Neuronal stem cell (in vitro differentiated cells): ENCODE measurements at regions not wholly inside any gene's neighbourhood (a gene's known extent, or its start where the extent isn't known, plus 50 kb on each side); places are given as distances from the start of the nearest gene placed in this dataset.

Experiments
- DNase-seq: peaks from one replicate; pipeline ENCODE4 v3.0.0-alpha.2; 2013; ENCODE audit warnings: low spot score
- H2AFZ ChIP-seq: one replicate; pipeline ENCODE4 v1.6.1; 2013; ENCODE audit warnings: mild to moderate bottlenecking, low read length, inconsistent platforms
- H2AK5ac ChIP-seq: 2 replicates; pipeline ENCODE4 v1.6.1; 2013; ENCODE audit warnings: low read depth, mild to moderate bottlenecking, inconsistent platforms, low read length, moderate library complexity, mixed read lengths
- H2BK120ac ChIP-seq: 2 replicates; pipeline ENCODE4 v1.6.1; 2013; ENCODE audit warnings: low read depth, mild to moderate bottlenecking, inconsistent platforms, low read length, moderate library complexity, mixed read lengths
- H2BK12ac ChIP-seq: one replicate; pipeline ENCODE4 v1.6.1; 2013; ENCODE audit warnings: low read length, inconsistent platforms
- H2BK15ac ChIP-seq: 2 replicates; pipeline ENCODE4 v1.6.1; 2013; ENCODE audit warnings: mild to moderate bottlenecking, low read length, inconsistent platforms, mixed read lengths
- H2BK5ac ChIP-seq: one replicate; pipeline ENCODE4 v1.6.1; 2013; ENCODE audit warnings: inconsistent platforms, mild to moderate bottlenecking, low read length, moderate library complexity
- H3K14ac ChIP-seq: one replicate; pipeline ENCODE4 v1.6.1; 2013; ENCODE audit warnings: low read length, inconsistent platforms
- H3K18ac ChIP-seq: 2 replicates; pipeline ENCODE4 v1.6.1; 2013; ENCODE audit warnings: low read length, inconsistent platforms
- H3K23ac ChIP-seq: 2 replicates; pipeline ENCODE4 v1.6.1; 2013; ENCODE audit warnings: low read depth, mild to moderate bottlenecking, mixed read lengths, low read length, inconsistent platforms; ENCODE audit not compliant: poor library complexity
- H3K27ac ChIP-seq: replicated peaks from 3 replicates; pipeline ENCODE4 v1.5.1; 2013; ENCODE audit warnings: low read length, inconsistent platforms
- H3K27me3 ChIP-seq, 3 experiments: 2 replicates each; pipeline ENCODE4 v1.6.1; 2013; ENCODE audit warnings: low read length in 3 of 3, mild to moderate bottlenecking in 2 of 3, inconsistent platforms in 1 of 3, low read depth in 1 of 3, mixed read lengths in 1 of 3, moderate library complexity in 1 of 3; ENCODE audit not compliant: control insufficient read depth in 3 of 3, insufficient read depth in 3 of 3
- H3K36me3 ChIP-seq, 2 donors: replicated peaks in 1 of 2; 2 replicates each; pipeline ENCODE4 v1.6.1; 2013; ENCODE audit warnings: low read length in 2 of 2; ENCODE audit not compliant: control insufficient read depth in 2 of 2, insufficient read depth in 2 of 2
- H3K4ac ChIP-seq: 2 replicates; pipeline ENCODE4 v1.6.1; 2013; ENCODE audit warnings: inconsistent platforms, mild to moderate bottlenecking, low read length, moderate library complexity
- H3K4me1 ChIP-seq, 2 donors: 1 replicate in 1 of 2; 2 replicates in 1 of 2; pipeline ENCODE4 v1.6.1; 2013; ENCODE audit warnings: low read length in 2 of 2, low read depth in 1 of 2; ENCODE audit not compliant: control insufficient read depth in 2 of 2, insufficient read depth in 1 of 2
- H3K4me2 ChIP-seq: one replicate; pipeline ENCODE4 v1.6.1; 2013; ENCODE audit warnings: mild to moderate bottlenecking, low read length, inconsistent platforms; ENCODE audit not compliant: insufficient read depth, poor library complexity, severe bottlenecking
- H3K4me3 ChIP-seq, 2 donors: 2 replicates each; pipeline ENCODE4 v1.5.1; 2013; ENCODE audit warnings: low read length in 2 of 2, mild to moderate bottlenecking in 2 of 2, inconsistent platforms in 1 of 2, moderate library complexity in 1 of 2
- H3K79me1 ChIP-seq: one replicate; pipeline ENCODE4 v1.6.1; 2013; ENCODE audit warnings: low read depth, mild to moderate bottlenecking, inconsistent platforms, low read length, moderate library complexity
- H3K9ac ChIP-seq: one replicate; pipeline ENCODE4 v1.6.1; 2013; ENCODE audit warnings: mild to moderate bottlenecking, low read depth, low read length, inconsistent platforms; ENCODE audit not compliant: poor library complexity
- H3K9me3 ChIP-seq, 2 donors: replicated peaks in 1 of 2; 2 replicates each; pipeline versions ENCODE3 to v1.6.1; 2013; ENCODE audit warnings: low read length in 2 of 2, mild to moderate bottlenecking in 2 of 2, inconsistent platforms in 1 of 2, low read depth in 1 of 2, mixed read lengths in 1 of 2, moderate library complexity in 1 of 2; ENCODE audit not compliant: control insufficient read depth in 2 of 2, insufficient read depth in 1 of 2
- H4K8ac ChIP-seq: one replicate; pipeline ENCODE4 v1.6.1; 2013; ENCODE audit warnings: low read depth, mild to moderate bottlenecking, inconsistent platforms, low read length, moderate library complexity
- H4K91ac ChIP-seq: one replicate; pipeline ENCODE4 v1.6.1; 2013; ENCODE audit warnings: low read length, low read depth, mild to moderate bottlenecking, inconsistent platforms; ENCODE audit not compliant: poor library complexity
- WGBS, 2 donors: extraction: QIAGEN DNeasy Blood & Tissue Kit; methylation state at CpG; one replicate each; pipeline ENCODE4 v1.1.7; 2013; ENCODE audit warnings: missing lambda C conversion rate in 2 of 2, mixed read lengths in 1 of 2; ENCODE audit not compliant: insufficient read length in 2 of 2, insufficient replicate concordance in 1 of 2; ENCODE audit errors: extremely low coverage in 2 of 2; 5-methylcytosine and 5-hydroxymethylcytosine counted together

GRCh38 chr3:188007897-188008296, 146.1 kb upstream of the LPP start:
- Histone ChIP-seq H3K23ac (no peak overlapping the region), H4K8ac (no peak overlapping the region), H3K4me1 (peaks cover 0 to 11% of the 10 kb centered on the region in 2 donors), H2BK15ac (no peak overlapping the region), H2BK12ac (no peak overlapping the region), H2BK5ac (no peak overlapping the region), H3K9me3 (peaks cover 0 to 1% of the 10 kb centered on the region in 2 donors), H2AK5ac (no peak overlapping the region), H2BK120ac (no peak overlapping the region), H3K27me3 (no peaks in the 10 kb centered on the region), H3K4me3 (peak overlapping the region in 1 of 2 donors; percentile 48), H3K14ac (no peak overlapping the region), H3K36me3 (no peaks in the 10 kb centered on the region), H3K4me2 (no peak overlapping the region), H3K4ac (no peak overlapping the region), H3K27ac (no peak overlapping the region), H2AFZ (no peak overlapping the region), H3K18ac (no peak overlapping the region), H3K9ac (no peak overlapping the region), H4K91ac (no peak overlapping the region), H3K79me1 (no peaks in the 10 kb centered on the region)
- WGBS, 2 donors, result no CpG with 5 or more reads among the region's 6 CpGs
- DNase-seq, result no peak

- Histone ChIP-seq H3K18ac (no peak overlapping the region), H2AFZ (no peak overlapping the region), H3K36me3 (no peaks in the 10 kb centered on the region), H4K8ac (no peak overlapping the region), H3K4me2 (no peak overlapping the region), H3K27ac (no peak overlapping the region), H2BK12ac (no peak overlapping the region), H2AK5ac (no peak overlapping the region), H3K23ac (no peak overlapping the region), H3K4me1 (peaks cover 0 to 7% of the 10 kb centered on the region in 2 donors), H3K27me3 (no peaks in the 10 kb centered on the region), H3K4me3 (no peak overlapping the region), H2BK5ac (no peak overlapping the region), H3K4ac (no peak overlapping the region), H3K9me3 (peaks cover 0 to 1% of the 10 kb centered on the region in 2 donors), H2BK120ac (no peak overlapping the region), H3K79me1 (no peaks in the 10 kb centered on the region), H3K9ac (no peak overlapping the region), H4K91ac (no peak overlapping the region), H3K14ac (no peak overlapping the region), H2BK15ac (no peak overlapping the region)
- DNase-seq, result no peak
- WGBS, 2 donors, result no CpG with 5 or more reads among the region's 3 CpGs
Observed at GRCh38 chr3:188008582-188009213, 145.3 kb upstream of the LPP start.

GRCh38 chr3:188010478-188010877, 143.5 kb upstream of the LPP start:
- no peak overlapping the region for H3K23ac ChIP-seq

GRCh38 chr3:188019727-188020126, 134.2 kb upstream of the LPP start:
- Histone ChIP-seq H3K4ac (no peak overlapping the region), H2BK5ac (no peak overlapping the region), H3K9me3 (no peaks in the 10 kb centered on the region), H2BK120ac (no peak overlapping the region), H2BK15ac (no peak overlapping the region), H4K8ac (no peak overlapping the region), H2AFZ (no peak overlapping the region), H3K9ac (no peak overlapping the region), H3K4me2 (no peak overlapping the region), H3K79me1 (no peaks in the 10 kb centered on the region), H3K4me3 (no peak overlapping the region), H4K91ac (no peak overlapping the region), H3K4me1 (peaks cover 0 to 2% of the 10 kb centered on the region in 2 donors), H3K27me3 (peaks cover 0 to 3% (median 0%) of the 10 kb centered on the region in 3 experiments), H3K27ac (no peak overlapping the region), H3K36me3 (no peaks in the 10 kb centered on the region), H2BK12ac (no peak overlapping the region), H3K14ac (no peak overlapping the region), H3K18ac (no peak overlapping the region), H3K23ac (no peak overlapping the region), H2AK5ac (no peak overlapping the region)
- WGBS, 2 donors, result no CpG with 5 or more reads among the region's 4 CpGs
- no peak for DNase-seq

More at GRCh38 chr3:188010478-188010877, 143.5 kb upstream of the LPP start:
- no peaks in the 10 kb centered on the region for H3K9me3 ChIP-seq
- H2BK5ac ChIP-seq, result no peak overlapping the region
- no peaks in the 10 kb centered on the region for H3K79me1 ChIP-seq
- H3K4ac ChIP-seq, result no peak overlapping the region
- H3K4me2 ChIP-seq, result no peak overlapping the region
- no peaks in the 10 kb centered on the region for H3K36me3 ChIP-seq
- H3K14ac ChIP-seq, result no peak overlapping the region
- no peak overlapping the region for H2AK5ac ChIP-seq
- no peak overlapping the region for H3K9ac ChIP-seq
- no peak overlapping the region for H3K18ac ChIP-seq
- H4K8ac ChIP-seq, result no peak overlapping the region
- no peak overlapping the region for H2BK15ac ChIP-seq
- no peak overlapping the region for H4K91ac ChIP-seq
- H3K27me3 ChIP-seq, result no peaks in the 10 kb centered on the region
- no peak overlapping the region for H2AFZ ChIP-seq
- WGBS, 2 donors, result no CpG with 5 or more reads among the region's 8 CpGs
- H3K4me3 ChIP-seq, result no peak overlapping the region
- no peak for DNase-seq
- no peak overlapping the region for H3K27ac ChIP-seq
- H2BK12ac ChIP-seq, result no peak overlapping the region
- no peak overlapping the region for H2BK120ac ChIP-seq
- peaks cover 0 to 4% of the 10 kb centered on the region in 2 donors for H3K4me1 ChIP-seq
